Erythroblast (primary cell): ENCODE measurements at regions not wholly inside any gene's neighbourhood (a gene's known extent, or its start where the extent isn't known, plus 50 kb on each side); places are given as distances from the start of the nearest gene placed in this dataset.

ENCODE experiments used
- DNase-seq, 2 experiments: peaks; one replicate each; lab custom pipeline; 2025; lab: John Stamatoyannopoulos, UW
- GATA1 ChIP-seq: IDR thresholded peaks from 2 replicates; pipeline ENCODE4 v1.6.1; 2011; ENCODE audit warnings: low read depth, mild to moderate bottlenecking, control low read depth, low read length, moderate library complexity
- POLR2A ChIP-seq: IDR thresholded peaks from 2 replicates; pipeline ENCODE4 v1.6.1; 2011; ENCODE audit warnings: mild to moderate bottlenecking, low read length

DNA sequence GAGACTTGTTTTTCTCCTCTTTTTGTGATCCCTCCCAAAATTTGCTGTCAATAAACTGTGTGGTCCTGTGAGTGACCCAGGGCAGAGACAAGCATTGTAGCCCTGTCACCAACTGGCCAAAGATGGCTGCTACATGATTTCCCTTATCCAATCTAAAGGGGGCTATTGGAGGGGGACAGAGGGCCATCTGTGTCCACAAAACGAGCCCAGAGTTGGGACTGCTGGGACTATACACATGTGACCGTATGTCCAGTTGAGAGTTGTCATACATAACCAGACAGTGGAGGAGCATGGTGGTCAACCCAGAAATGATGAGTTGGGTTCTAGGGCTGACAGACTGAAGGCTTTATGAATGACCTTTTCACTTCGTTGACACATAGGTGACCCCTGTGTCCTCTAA, 55.3 kb upstream of the SDK1 start:
- no peak for DNase-seq
- TF ChIP-seq GATA1 = no peak

DNA sequence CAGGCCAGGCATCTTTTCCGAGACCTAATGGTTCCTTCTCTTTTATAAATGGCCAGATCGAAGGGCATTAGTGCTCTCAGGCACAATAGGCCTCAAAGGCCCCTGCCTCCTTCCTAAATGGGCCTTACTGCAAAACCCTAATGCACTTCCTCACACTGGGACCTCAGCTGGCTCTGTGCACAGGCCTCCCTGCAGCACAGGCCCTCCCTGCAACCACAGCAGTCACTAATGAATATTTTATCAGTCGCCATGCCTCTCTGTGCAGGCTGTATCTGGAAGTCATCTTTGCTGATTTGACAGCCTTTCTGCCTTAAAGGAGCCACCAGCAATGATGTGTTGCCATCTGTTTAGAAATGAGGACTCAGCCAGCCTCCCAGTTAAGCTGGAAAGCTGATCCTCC, 54.9 kb upstream of the SDK1 start:
- no peak for DNase-seq
- no peak for TF ChIP-seq GATA1
- no peak for TF ChIP-seq POLR2A

DNA sequence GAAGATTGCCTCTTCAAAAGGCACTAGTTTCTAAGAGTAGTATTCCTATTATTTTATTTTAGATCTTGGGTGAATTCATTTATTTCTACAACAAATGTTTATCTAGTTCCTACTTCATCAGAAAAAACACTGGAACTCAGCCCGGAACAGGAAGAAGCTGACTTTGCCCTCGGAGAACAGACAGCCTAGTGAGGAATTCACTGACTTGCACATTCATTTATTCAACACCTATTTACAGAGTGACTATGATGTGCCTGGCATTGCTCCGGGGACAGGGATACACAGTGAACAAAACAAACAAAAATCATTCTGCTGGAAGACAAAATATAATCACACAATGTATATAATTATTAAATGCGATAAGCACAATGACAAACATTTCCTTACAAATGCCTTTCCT, 54.4 kb upstream of the SDK1 start:
- no peak for DNase-seq
- TF ChIP-seq GATA1 (no peak), POLR2A (no peak)

DNA sequence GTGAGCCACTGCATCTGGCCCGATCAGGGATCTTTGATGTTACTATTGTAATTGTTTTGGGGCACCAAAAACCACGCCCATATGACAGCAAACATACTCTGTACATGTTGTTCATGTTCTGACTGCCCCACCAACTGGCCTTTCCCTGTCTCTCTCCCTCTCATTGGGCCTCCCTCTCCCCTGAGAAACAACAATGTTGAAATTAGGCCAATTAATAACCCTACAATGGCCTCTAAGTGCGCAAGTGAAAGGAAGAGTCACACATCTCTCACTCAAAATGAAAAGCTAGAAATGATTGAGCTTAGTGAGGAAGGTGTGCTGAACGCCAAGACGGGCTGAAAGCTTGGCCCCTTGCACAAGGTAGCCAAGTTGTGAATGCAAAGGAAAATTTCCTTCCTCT, 50.3 kb upstream of the SDK1 start:
- no peak for DNase-seq
- TF ChIP-seq POLR2A (no peak), GATA1 (no peak)
